IPS-18c (cell line): ENCODE measurements at regions not wholly inside any gene's neighbourhood (a gene's known extent, or its start where the extent isn't known, plus 50 kb on each side); places are given as distances from the start of the nearest gene placed in this dataset.
A peak's percentile ranks its signal among the peaks of the same experiment; 100 is the strongest.

Experiments used
- H3K4me3 ChIP-seq: 2 replicates; pipeline ENCODE4 v1.7.0; 2013; ENCODE audit warnings: low read depth, mild to moderate bottlenecking, low read length, moderate library complexity; ENCODE audit not compliant: insufficient read depth
- H3K9me3 ChIP-seq: one replicate; pipeline ENCODE4 v1.6.1; 2013; ENCODE audit warnings: mild to moderate bottlenecking, low read length, moderate library complexity; ENCODE audit not compliant: control insufficient read depth, insufficient read depth

DNA sequence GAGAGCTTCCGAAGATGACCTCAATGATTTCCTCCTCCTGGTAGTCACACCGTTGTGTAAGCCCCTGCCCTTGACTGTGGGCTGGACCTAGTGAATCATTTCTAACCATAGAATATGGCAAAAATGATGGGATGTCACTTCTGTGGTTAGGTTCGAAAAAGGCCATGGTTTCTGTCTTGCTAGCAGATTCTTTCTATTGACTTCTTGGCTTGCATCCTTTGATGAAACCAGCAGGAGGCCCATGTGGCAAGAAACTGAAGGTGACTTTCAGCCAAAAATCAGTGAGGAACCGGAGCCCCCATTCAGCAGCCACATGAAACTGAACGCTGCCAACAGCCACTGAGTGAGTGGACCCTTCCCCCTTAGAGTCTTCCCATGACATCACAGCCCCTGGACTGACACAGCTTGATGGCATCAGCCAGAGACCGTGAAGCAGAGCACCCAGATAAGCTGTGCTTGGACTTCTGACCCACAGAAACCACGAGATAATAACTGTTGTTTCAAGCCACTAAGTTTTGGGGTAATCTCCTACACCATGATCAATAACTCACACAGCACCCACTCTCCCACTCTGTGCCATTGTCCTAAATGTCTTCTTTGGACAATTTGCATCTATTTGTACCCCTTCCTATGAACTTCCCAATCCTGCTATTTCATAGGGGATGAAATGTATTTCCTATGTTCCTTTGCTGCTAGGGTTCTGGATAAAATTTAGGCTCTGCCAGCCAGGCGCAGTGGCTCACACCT, 148.0 kb upstream of the STX18 start:
- Histone ChIP-seq H3K9me3 (no peaks in the 10 kb centered on the region), H3K4me3 (no peak overlapping the region)

DNA sequence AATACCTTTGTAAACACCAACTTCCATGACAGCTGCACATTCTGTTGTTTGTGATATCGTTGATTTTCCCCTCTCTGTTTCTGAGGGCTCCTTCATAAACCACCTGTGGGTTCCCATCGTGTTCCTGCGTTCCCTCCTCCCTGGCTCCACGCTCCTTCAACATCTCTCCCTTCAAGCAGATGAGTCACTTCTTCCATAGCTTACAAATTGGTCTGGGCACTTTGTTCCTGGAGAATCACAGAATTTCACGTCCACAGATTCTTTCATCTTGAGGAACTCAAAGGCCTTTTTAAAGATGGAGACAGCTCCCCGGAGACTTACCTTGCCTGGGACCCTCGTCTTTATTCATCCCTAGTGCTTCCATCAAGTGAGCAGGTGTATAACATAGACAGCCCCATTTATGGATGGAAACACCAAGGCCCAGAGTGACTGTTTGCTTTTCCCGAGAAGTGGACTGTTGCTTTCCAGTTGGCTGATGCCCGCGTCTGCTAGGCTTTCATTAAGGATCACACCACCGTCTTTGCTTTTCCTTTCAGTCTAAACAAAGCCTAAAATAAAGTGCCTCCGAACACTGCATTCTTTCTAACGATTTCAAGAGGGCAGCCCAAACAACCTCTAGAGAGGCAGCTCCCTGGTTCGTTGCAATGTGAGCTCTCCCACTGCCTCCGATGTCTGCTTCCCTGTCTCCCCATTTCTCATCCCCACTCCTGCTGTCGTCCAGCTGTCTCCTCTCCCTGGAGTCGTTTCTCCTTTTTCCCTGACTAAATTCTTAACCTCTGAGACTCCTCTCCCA, 146.3 kb upstream of the STX18 start:
- Histone ChIP-seq H3K9me3 (no peaks in the 10 kb centered on the region), H3K4me3 (no peak overlapping the region)

DNA sequence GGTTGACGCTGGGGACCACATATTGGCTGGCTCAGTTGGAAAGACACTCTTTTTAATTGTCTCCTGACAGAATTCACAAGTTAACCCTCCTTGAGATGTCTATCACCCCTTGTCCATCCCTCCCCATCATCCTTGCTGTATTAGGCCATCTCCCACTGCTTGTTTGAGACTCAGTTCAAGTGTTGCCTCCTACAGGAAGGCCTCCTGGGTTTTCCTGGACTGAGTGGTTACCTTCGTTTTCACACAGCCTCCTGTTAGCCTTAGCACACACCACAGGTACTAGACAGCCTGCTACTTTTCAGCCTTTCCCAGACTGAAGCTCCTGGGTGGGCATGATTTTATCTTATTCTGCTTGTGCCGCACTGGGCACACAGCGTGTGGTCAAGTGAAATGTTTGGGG, 145.3 kb upstream of the STX18 start:
- Histone ChIP-seq H3K4me3 (no peak overlapping the region), H3K9me3 (no peaks in the 10 kb centered on the region)

DNA sequence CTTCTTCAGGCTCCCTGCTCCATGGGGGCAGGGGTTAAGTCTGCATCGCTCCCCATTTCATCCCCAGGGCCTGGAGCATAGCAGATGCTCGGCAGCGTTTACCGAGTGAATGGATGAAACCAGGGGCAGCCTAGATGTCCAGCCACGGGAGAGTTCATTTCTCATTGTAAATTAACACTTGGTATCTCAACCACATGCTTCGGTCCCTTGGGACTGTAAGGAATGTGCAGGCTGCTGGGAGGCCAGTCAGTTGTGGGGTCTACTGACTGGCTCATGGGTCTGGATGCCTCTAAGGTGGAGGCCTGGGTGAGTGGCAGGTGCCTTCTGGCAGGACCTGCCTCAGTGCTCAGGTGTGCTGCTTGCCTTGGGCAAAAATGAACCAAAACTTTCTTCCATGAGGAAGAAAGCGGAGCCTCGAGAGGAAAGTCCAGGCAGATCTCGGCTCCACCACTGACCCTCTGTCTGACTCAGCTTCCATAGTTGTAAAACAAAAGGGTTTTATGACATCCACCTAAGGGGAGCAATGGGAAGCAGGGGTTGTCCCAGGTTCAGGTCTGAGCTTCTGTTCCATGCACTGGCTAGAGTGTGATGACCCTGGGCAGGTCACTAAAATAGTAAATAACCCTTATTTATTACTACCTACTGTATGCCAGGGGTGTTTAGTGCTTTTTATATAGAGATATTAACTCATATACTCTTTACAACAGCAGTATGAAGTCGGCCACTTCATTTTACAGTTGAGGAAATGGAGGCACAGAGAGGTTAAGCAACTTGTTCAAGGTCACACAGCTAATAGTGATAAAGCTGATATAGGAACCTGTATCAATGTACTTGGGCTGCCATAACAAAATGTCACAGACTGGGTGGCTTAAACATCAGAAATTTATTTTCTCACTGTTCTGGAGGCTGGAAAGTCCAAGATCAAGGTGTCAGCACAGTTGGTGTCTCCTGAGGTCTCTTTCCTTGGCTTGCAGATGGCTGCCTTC, 144.3 kb upstream of the STX18 start:
- Histone ChIP-seq H3K9me3 (no peaks in the 10 kb centered on the region), H3K4me3 (no peak overlapping the region)

DNA sequence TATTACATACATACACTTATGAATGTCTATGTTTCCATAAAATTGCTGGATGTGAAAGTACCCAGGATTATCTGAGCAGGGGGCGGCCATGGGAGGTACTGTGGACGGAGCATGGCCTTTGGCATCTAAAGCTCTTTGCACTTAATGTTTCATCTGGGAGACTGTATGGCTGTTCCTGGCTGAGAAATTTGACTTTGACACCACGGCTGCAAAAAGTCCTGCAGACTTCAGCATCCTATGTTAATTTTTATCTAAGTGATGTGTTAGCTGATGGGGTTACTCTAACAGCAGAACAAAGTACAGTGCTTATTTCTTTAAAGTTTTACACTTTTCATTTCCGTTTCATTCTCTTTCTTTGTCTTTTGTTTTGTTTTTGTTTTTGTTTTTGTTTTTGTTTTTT, 139.8 kb upstream of the STX18 start:
- Histone ChIP-seq H3K9me3 (no peaks in the 10 kb centered on the region), H3K4me3 (no peak overlapping the region)

DNA sequence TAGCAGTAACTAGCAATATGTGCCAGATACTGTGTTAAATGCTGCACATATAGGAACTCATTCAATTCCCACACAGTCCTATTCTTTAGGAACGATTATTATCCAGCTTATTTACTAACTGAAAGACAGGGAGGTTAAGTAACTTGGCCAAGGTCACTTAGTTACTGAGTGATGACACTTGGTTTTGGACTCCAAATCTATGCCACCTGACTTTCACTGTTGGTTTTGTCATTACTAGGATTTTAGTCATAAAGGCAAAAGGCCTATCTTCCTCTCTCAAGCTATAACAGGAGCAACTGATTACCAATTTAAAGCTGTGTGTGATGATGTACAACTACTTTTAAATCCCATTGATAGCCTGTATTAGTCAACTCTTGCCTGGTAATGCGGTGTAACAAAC, 138.9 kb upstream of the STX18 start:
- H3K4me3 ChIP-seq, result no peak overlapping the region
- H3K9me3 ChIP-seq, result no peaks in the 10 kb centered on the region

DNA sequence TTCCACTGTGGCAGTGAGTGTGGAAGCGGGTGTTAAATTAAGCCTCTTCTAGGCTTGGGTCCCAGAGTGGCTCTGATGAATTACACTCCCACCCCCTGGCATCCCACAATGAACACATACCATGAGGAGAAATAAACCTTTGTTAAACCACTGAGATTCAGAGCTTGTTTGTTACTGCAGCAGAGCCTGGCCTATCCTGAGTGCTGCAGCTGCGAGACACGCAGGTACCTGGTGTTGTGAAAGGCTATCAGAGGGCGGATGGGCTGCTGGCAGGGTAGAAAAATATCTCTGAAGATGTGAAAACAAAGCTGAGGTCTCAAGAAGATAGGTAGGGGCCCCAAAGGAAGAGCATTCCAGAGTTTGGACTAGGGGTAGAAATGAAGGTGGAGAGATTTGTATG, 138.4 kb upstream of the STX18 start:
- H3K9me3 ChIP-seq, result no peaks in the 10 kb centered on the region
- H3K4me3 ChIP-seq, result no peak overlapping the region

DNA sequence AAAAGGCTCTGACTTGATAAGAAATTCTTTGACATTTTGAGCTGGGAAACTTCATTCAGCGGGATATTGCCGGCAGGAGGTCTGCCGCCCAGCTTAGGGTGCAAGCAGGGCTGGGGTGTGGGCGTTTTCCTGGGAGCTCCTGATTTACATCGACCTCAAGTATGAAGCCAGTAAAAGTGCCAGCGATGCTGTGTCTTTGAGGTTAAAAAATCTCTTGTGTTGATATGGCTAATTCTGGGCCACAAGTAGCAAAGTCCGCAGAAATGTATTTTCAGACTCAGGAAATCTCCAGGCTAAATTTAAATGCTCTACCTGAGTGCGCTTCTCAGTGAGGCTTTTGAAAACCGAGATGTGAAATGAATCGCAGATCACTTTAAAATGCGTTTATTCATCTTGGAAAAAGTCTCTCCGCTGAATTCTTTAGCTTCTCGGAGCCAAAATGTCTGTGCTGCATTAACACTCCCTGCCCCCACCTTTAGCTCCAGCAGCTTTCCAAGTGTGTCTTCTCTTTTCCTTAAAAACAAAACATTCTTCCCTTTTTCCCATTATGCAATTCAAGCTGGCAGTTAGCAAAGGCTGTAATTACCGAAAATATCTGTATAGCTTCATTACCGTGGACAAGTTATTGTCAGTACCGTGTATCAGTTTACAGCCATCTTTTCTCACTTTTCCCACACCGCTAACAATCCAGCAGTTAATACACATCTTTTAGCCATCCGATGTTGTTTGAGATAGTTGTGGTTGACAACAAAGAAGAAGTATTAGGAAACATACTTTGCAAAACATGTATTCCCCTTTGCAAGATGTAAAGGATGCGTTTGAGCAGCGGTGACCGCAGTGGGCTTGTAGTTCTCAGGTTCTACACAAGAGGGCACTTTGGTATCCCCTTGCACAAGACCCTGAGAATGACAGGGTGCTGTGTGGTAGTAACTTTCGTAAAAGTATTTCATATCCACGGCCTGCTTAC, 136.0 kb upstream of the STX18 start:
- no peak overlapping the region for H3K4me3 ChIP-seq

DNA sequence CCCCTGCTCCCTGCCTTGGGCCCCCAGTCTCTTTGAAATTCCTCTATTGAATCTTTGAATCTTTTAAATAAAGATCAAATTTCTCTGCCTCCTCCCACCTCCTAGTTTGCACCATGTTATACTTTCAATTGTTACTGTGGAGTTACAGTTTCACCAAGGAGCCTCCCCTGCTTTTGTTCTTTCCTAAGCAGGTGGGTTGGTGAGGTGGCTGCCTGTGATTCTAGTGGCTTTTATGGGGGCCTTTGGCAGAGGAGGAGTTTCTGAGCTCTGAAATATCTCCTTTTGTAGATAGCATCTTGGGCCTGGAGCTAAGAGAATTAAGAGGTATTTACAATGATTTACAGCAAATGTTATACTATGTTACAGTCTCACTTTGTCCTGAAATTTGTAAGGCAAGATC, 133.8 kb upstream of the STX18 start:
- Histone ChIP-seq H3K9me3 (no peaks in the 10 kb centered on the region), H3K4me3 (no peak overlapping the region)

More for the DNA sequence above, 136.0 kb upstream of the STX18 start:
- H3K9me3 ChIP-seq, result no peaks in the 10 kb centered on the region

DNA sequence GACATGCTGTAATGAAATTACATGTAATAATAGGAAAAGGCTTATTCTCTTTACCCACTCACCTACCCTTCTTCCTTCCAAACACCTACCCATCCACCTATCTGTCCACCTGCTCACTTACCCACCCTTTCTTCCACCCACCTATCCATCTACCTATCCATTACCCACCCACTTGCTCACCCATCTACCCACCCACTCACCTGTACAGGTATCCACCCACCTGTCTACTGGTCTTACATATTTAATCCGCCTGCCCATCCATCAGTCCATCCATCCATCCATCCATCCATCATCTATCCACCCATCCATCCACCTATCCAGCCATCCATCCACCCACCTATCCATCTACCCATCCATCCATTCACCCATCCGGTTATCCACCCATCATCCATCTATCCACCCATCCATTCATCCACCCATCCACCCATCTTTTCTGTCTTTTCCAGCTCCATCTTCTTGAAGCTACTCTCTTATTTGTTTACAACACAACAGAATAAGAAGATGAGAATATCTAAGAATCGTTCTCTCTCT, 133.3 kb upstream of the STX18 start:
- H3K9me3 ChIP-seq, result no peaks in the 10 kb centered on the region
- no peak overlapping the region for H3K4me3 ChIP-seq

DNA sequence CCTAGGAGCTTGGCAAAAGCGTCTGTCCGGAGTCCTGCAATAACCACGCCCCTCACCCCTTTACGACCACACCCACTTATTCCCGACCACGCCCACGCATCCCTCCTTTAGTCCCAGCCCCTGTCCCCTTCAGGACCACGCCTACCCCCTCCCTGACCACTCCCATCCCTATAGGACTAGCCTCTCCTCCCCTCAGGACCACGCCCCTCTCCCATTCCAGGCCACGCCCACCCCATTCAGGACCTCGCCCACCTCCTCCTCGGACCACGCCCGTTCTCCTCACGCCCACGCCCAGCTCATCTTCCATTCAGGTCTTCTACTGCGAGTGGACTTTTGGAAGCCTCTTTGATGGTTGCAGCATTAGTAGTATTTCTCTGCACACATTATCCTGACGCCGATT, 131.2 kb upstream of the STX18 start:
- no peak overlapping the region for H3K4me3 ChIP-seq
- no peaks in the 10 kb centered on the region for H3K9me3 ChIP-seq

DNA sequence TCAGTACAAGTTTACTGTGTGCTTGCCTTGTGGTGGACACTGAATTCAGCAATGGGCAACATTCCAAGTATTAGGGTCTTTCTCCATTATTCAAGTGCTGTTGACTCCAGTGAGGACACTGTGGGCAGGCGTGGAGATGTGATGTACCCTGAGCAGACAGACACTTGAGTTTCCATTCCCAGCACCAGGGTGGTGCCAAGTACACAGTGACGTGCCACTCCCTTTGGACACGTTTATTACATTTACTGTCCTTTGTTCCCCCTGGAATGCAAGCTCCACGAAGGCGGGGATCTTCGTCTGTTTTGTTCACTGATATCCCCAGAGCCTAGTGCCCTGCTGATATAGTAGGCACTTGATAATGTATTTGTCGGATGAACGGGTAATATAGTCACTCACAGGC, 130.6 kb upstream of the STX18 start:
- no peaks in the 10 kb centered on the region for H3K9me3 ChIP-seq
- no peak overlapping the region for H3K4me3 ChIP-seq

DNA sequence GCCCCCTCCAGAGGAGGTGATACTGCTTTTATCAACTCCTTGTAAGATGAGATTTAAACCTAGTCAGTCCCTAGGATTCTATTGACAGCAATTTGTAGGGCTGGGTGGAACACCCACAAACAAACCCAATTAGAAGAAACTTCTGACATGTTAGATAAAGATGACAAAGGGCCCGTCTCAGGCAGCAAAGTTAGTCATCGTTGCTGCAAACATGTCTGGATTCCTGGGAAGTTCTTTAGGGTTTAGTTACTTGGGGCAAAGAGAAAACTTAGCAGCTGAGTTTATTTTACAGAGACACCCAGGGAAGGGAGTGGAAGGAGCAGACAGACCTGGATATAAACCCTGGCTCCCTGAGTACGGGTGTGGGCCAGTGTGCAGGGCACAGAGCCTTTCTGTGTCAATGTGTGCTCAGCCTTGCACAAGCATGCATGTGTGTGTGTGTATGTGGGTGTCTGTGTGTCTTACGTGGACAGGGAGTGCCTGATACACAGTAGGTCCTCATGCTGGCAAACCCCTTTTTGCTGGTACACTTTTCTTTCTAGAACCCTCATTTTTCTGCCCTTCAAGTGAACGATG, 130.0 kb upstream of the STX18 start:
- Histone ChIP-seq H3K9me3 (no peaks in the 10 kb centered on the region), H3K4me3 (no peak overlapping the region)

DNA sequence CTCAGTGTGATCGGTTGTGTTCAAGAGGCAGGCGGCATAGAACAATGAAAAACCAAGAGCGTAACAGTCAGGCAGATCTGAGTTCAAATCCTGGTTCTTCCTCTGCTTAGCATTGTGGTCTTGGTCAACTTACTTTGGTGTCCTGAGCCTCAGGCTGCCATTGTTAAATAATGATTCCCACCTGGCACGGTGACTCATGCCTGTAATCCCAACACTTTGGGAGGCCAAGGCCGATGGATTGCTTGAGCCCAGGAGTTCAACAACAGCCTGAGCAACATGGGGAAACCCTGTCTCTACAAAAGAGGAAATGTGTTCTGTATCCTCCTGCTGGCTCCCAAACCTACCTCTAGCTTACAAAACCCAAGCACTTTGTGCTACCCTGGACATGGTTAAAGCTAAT, 129.0 kb upstream of the STX18 start:
- Histone ChIP-seq H3K9me3 (no peaks in the 10 kb centered on the region), H3K4me3 (no peak overlapping the region)

DNA sequence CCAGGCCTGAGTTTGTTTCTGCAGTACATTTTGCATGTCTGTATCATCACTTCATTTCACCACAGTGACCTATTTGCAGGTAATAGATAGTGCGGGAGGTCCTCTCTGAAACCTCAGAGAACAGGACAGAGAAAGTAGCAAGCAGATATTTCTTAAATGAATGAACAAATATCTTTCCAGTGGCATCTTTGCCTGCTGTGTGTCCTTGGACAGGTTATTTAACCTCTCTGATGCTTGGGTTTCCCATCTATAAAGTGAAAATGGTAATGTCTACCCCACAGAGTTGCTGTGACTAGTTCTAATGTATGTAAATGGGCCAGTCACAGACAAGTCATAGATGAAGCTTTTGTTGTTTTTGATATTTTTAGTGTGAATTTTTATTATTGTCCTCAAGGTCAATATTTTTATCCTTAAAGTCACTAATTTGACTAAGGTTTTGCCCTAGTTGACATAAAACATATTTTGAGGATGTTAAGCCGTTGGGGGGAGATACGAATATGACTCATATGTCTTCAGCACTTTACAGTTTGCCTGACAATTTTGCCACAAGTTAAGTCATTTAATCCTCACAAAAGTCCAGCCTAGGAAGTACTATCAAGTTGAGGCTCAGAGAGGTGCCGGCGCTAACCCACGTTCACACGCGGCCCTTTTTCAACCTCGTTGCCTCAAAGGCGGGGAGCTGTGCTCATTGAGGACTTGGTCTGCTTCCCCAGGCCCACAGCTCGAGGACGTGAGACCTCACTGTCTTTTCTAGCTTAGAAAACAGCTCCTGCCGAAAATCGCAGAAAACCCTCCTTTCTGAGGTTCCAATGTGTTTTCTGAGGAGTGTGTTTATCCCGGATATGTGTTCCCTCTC, 126.7 kb upstream of the STX18 start:
- no peaks in the 10 kb centered on the region for H3K9me3 ChIP-seq
- H3K4me3 ChIP-seq, result 0 out of 2 replicates have a peak overlapping the region, but pooled peaks have one; percentile 16
